HepG2 (cell line): ENCODE measurements at regions not wholly inside any gene's neighbourhood (a gene's known extent, or its start where the extent isn't known, plus 50 kb on each side); places are given as distances from the start of the nearest gene placed in this dataset.
A peak's percentile ranks its signal among the peaks of the same experiment; 100 is the strongest.

ENCODE experiments used
- DMAP1 ChIP-seq: IDR thresholded peaks from 2 replicates; pipeline ENCODE4 v1.6.1; 2016
- FOXO1 ChIP-seq: sonication (generic); formaldehyde crosslinking; IDR thresholded peaks from 2 replicates; pipeline ENCODE4 v1.4.0; 2020; ENCODE audit warnings: missing genetic modification reagents
- GLI4 ChIP-seq: sonication (generic); formaldehyde crosslinking; IDR thresholded peaks from 2 replicates; pipeline ENCODE4 v1.5.1; 2020; ENCODE audit warnings: missing genetic modification reagents, mild to moderate bottlenecking, moderate library complexity, borderline replicate concordance
- HES4 ChIP-seq: sonication (generic); formaldehyde crosslinking; IDR thresholded peaks from 2 replicates; pipeline ENCODE4 v1.9.0; 2021; ENCODE audit warnings: mild to moderate bottlenecking, missing genetic modification reagents, borderline replicate concordance
- HNF4G ChIP-seq, 2 experiments: sonication (generic) in 1 of 2; formaldehyde crosslinking in 1 of 2; IDR thresholded peaks; 2 replicates each; pipeline versions ENCODE4 v1.4.0 to v1.6.1; 2011 to 2020; ENCODE audit warnings: borderline replicate concordance in 2 of 2, low read depth in 2 of 2, mild to moderate bottlenecking in 2 of 2, low read length in 1 of 2, missing genetic modification reagents in 1 of 2, moderate library complexity in 1 of 2
- KDM5B ChIP-seq: sonication (generic); formaldehyde crosslinking; IDR thresholded peaks from 2 replicates; pipeline ENCODE4 v1.4.0; 2020; ENCODE audit warnings: missing genetic modification reagents, mild to moderate bottlenecking, borderline replicate concordance
- MLXIP ChIP-seq: sonication (generic); formaldehyde crosslinking; IDR thresholded peaks from 2 replicates; pipeline ENCODE4 v1.9.0; 2021; ENCODE audit warnings: missing genetic modification reagents, borderline replicate concordance
- PAF1 ChIP-seq: IDR thresholded peaks from 2 replicates; pipeline ENCODE4 v1.6.1; 2016; ENCODE audit warnings: missing genetic modification reagents, missing compliant biosample characterization
- SOX5 ChIP-seq: IDR thresholded peaks from 2 replicates; pipeline ENCODE4 v1.6.1; 2016; ENCODE audit warnings: borderline replicate concordance
- SP5 ChIP-seq: IDR thresholded peaks from 2 replicates; pipeline ENCODE4 v1.6.1; 2016; ENCODE audit warnings: low read depth, borderline replicate concordance
- TCF7 ChIP-seq: sonication (generic); IDR thresholded peaks from 2 replicates; pipeline ENCODE4 v1.6.1; 2016; ENCODE audit warnings: antibody characterized with exemption, low read depth
- TEAD2 ChIP-seq: sonication (generic); formaldehyde crosslinking; IDR thresholded peaks from 2 replicates; pipeline ENCODE4 v1.9.0; 2021; ENCODE audit warnings: missing genetic modification reagents
- ZC3H13 ChIP-seq: sonication (generic); formaldehyde crosslinking; IDR thresholded peaks from 2 replicates; pipeline ENCODE4 v1.8.1; 2023; ENCODE audit warnings: mild to moderate bottlenecking, missing genetic modification reagents, moderate library complexity
- ZFYVE20 ChIP-seq: sonication (generic); formaldehyde crosslinking; IDR thresholded peaks from 2 replicates; pipeline ENCODE4 v1.8.0; 2023; ENCODE audit warnings: low read depth, mild to moderate bottlenecking, moderate library complexity, missing genetic modification reagents, borderline replicate concordance
- ZIK1 ChIP-seq: sonication (generic); formaldehyde crosslinking; IDR thresholded peaks from 2 replicates; pipeline ENCODE4 v1.5.0; 2020; ENCODE audit warnings: mild to moderate bottlenecking, low read depth, missing genetic modification reagents, borderline replicate concordance
- ZNF501 ChIP-seq: sonication (generic); formaldehyde crosslinking; IDR thresholded peaks from 2 replicates; pipeline ENCODE4 v1.5.1; 2020; ENCODE audit warnings: mild to moderate bottlenecking, moderate library complexity, missing genetic modification reagents
- ZNF687 ChIP-seq: sonication (generic); formaldehyde crosslinking; IDR thresholded peaks from 2 replicates; pipeline ENCODE4 v1.5.1; 2020; ENCODE audit warnings: mild to moderate bottlenecking, missing genetic modification reagents, moderate library complexity
- ZNF746 ChIP-seq: sonication (generic); formaldehyde crosslinking; IDR thresholded peaks from 2 replicates; pipeline ENCODE4 v1.8.0; 2022; ENCODE audit warnings: mild to moderate bottlenecking, missing genetic modification reagents
- ZNF747 ChIP-seq: sonication (generic); formaldehyde crosslinking; IDR thresholded peaks from 2 replicates; pipeline ENCODE4 v1.8.1; 2023; ENCODE audit warnings: missing genetic modification reagents, mild to moderate bottlenecking, borderline replicate concordance
- ZNF777 ChIP-seq: sonication (generic); formaldehyde crosslinking; IDR thresholded peaks from 2 replicates; pipeline ENCODE4 v1.4.0; 2020; ENCODE audit warnings: missing genetic modification reagents
- ZNF792 ChIP-seq: IDR thresholded peaks from 2 replicates; pipeline ENCODE4 v1.6.1; 2016
- TF ChIP-seq, protein P1 (sequence below): sonication (generic); formaldehyde crosslinking; IDR thresholded peaks from 2 replicates; pipeline ENCODE4 v1.5.0; 2020; ENCODE audit warnings: missing genetic modification reagents

DNA sequence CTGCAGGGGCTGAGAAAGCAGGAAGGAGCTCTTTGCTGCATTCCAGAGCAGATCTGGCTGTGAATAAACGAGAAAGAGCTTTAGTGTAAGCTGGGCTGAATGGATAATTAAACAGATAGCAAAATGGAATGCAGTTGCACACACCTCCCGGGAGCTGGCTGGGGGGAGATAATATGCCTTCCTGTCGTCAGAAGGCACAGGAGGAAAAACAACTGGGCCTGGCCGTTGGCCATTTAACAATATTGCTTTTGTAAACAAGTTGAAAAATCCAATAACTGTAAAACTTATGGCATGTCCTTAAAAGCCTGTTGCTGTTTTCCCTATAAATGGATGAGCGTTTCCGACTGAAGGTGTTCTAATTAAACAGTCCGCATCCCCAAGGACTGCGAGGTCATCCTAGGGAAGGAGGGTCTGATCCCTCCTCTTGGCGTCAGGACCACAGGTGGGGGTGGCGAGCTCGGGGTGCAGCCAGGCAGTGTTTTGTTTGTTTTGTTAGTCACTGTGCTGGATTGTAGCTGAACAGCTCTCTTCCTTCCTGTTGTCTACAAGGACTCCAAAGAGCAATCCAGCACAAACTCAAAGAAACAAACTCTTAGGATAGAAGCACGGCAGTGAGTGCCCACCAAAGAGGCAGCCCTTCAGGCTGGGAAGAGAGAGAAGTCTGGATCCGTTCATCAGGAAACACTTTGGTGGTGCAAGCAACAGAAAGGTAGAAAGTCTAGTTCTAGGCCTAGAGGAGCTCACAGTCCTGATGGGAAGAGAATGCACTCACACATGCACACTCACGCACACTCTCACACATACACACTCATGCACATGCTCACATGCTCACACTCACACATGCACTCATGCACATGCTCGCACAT is 133.4 kb upstream of the SMAD3 start (continued):
- TF ChIP-seq, protein P1, sequence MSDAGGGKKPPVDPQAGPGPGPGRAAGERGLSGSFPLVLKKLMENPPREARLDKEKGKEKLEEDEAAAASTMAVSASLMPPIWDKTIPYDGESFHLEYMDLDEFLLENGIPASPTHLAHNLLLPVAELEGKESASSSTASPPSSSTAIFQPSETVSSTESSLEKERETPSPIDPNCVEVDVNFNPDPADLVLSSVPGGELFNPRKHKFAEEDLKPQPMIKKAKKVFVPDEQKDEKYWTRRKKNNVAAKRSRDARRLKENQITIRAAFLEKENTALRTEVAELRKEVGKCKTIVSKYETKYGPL (CRISPR knock-in tag) = no peak
- TF ChIP-seq ZC3H13 (CRISPR knock-in tag) = no peak
- TF ChIP-seq HNF4G (IDR thresholded peaks at IDR 0.05; ENCODE audit: borderline replicate concordance, low read depth, low read length) = peak; percentile 28; the same call in 1 of the 2 replicates
- no peak for TF ChIP-seq HNF4G (CRISPR knock-in tag; IDR thresholded peaks at IDR 0.05; ENCODE audit: borderline replicate concordance, low read depth)
- TF ChIP-seq SOX5 = peak; percentile 70; the same call in 1 of the 2 replicates
- TF ChIP-seq ZNF777 (CRISPR knock-in tag) = no peak
- peak; percentile 35; the same call in 1 of the 2 replicates for TF ChIP-seq ZNF746 (CRISPR knock-in tag)
- 0 out of 2 replicates have a peak, but pooled peaks have one; percentile 24 for TF ChIP-seq ZNF687
- peak; percentile 40; the same call in 1 of the 2 replicates for TF ChIP-seq TCF7
- no peak for TF ChIP-seq TEAD2 (CRISPR knock-in tag)
- peak; percentile 59; the same call in 1 of the 2 replicates for TF ChIP-seq ZNF747
- no peak for TF ChIP-seq ZFYVE20 (CRISPR knock-in tag)
- peak; percentile 85 for TF ChIP-seq ZNF501 (CRISPR knock-in tag)
- no peak for TF ChIP-seq MLXIP (CRISPR knock-in tag)
- no peak for TF ChIP-seq HES4 (CRISPR knock-in tag)
- 0 out of 2 replicates have a peak, but pooled peaks have one; percentile 25 for TF ChIP-seq DMAP1 (CRISPR knock-in tag)
- TF ChIP-seq ZNF792 (CRISPR knock-in tag) = peak; percentile 74; the same call in 1 of the 2 replicates
- TF ChIP-seq PAF1 (CRISPR knock-in tag) = no peak
- TF ChIP-seq ZIK1 (CRISPR knock-in tag) = 0 out of 2 replicates have a peak, but pooled peaks have one; percentile 25
- no peak for TF ChIP-seq GLI4 (CRISPR knock-in tag)
- peak; percentile 89; the same call in 1 of the 2 replicates for TF ChIP-seq FOXO1
- peak; percentile 83 for TF ChIP-seq SP5 (CRISPR knock-in tag)
- no peak for TF ChIP-seq KDM5B (CRISPR knock-in tag)
